ENCODE measurements at regions not wholly inside any gene's neighbourhood (a gene's known extent, or its start where the extent isn't known, plus 50 kb on each side); places are given as distances from the start of the nearest gene placed in this dataset.

DNA sequence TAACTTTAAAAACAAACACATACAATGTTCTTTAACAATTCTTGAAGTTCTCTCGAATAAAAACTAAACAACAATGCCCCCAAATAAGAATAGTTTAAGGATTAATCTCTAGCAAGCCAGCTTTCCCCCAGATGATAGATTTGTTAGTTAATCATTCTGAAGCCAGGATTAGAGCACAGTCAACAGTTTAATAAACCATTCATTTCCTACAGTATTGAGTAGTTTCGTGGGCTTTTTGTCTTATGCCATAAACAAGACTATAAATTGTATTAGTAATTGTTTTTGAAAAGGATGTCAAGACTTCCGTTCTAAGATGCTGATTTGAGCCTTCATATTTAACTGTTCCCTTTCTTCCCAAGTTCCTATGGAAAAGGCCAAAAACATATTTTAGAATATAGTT is 136.6 kb downstream of the PIK3R1 start:
- intact Hi-C loops (cut with micrococcal nuclease), result no loop called here
- no peak for DNase-seq
- no peak for ATAC-seq

DNA sequence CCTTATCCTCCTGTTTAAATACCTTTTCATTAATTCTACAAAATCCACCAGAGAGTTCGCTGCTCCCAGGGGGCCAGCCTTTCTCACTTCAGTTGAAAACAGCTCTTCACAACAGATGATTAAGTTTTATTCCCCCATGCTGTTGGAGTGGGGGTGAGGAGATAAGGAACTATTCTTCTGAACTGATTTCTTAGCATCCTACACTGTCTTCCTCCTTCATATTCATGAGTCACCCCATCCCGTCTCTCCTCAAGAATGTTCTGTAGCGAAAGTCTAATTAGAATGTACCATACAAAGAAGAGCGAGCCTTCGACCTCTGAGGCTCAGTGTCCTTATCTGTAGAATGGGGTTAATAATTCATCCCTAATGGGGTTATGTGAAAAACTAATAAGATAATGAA is 138.0 kb downstream of the PIK3R1 start:
- DNase-seq, result no peak
- intact Hi-C loops (cut with micrococcal nuclease), result no loop called here
- ATAC-seq, result no peak

GRCh38 chr5:68354315-68354714 is 138.8 kb downstream of the PIK3R1 start:
- intact Hi-C loops (cut with micrococcal nuclease), result no loop called here
- no peak for DNase-seq
- ATAC-seq, result no peak

GRCh38 chr5:68356216-68356615 is 140.7 kb downstream of the PIK3R1 start:
- DNase-seq (no peak), ATAC-seq (no peak)
- intact Hi-C loops (cut with micrococcal nuclease), result no loop called here

DNA sequence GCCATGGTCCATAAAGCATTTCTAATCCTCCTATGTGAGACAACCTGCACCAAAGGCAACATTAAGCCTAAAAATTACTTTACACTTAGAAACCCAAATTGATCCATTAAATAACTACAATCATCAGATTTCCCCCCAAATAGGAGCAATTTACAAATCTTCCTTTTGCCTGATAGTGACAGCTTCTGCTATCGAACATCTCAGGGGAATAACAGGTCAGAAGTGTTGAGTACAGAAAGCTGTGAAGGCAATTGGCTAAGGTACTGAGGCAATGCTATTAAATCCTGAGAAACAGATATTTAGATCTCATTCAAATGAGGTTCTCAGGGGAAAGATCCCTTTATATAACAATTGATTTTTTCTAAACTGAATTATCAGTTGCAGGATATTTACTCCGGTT is 141.1 kb downstream of the PIK3R1 start:
- ATAC-seq, result no peak
- DNase-seq, result no peak
- intact Hi-C loops (cut with micrococcal nuclease), result no loop called here

GRCh38 chr5:68359699-68360098 is 144.1 kb downstream of the PIK3R1 start:
- ATAC-seq, result no peak
- intact Hi-C loops (cut with micrococcal nuclease), result no loop called here

GRCh38 chr5:68362331-68362730 is 146.8 kb downstream of the PIK3R1 start:
- DNase-seq (no peak), ATAC-seq (no peak)
- intact Hi-C loops (cut with micrococcal nuclease), result no loop called here

More at GRCh38 chr5:68359699-68360098, 144.1 kb downstream of the PIK3R1 start:
- no peak for DNase-seq

DNA sequence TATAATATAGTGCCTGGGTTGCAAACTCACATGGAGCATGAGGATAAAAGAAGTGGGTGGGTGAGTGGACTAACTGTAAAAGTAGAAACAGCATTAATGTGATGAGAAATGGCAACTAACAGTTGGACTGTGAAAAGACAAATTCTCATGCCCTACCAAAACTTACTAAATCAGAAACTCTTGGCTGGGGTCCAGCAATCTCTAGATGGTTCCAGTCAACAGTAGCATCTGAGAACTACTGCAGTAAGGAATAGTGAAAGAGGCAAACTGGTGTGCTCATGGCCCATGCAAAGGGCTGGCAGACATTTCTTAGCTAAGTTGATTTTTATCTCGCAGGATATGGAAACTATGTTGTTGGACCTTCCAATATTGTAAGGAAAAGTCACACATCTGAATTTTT is 150.3 kb downstream of the PIK3R1 start:
- no peak for DNase-seq
- no peak for ATAC-seq
- intact Hi-C loops (cut with micrococcal nuclease), result no loop called here

- DNase-seq (no peak), ATAC-seq (no peak)
- intact Hi-C loops (cut with micrococcal nuclease), result no loop called here
Observed at GRCh38 chr5:68367287-68367686, 151.7 kb downstream of the PIK3R1 start.

GRCh38 chr5:68367717-68368116 is 152.2 kb downstream of the PIK3R1 start:
- intact Hi-C loops (cut with micrococcal nuclease), result no loop called here
- DNase-seq (no peak), ATAC-seq (no peak)

- DNase-seq (no peak), ATAC-seq (no peak)
- intact Hi-C loops (cut with micrococcal nuclease), result no loop called here
Observed at GRCh38 chr5:68368311-68369022, 152.9 kb downstream of the PIK3R1 start.

DNA sequence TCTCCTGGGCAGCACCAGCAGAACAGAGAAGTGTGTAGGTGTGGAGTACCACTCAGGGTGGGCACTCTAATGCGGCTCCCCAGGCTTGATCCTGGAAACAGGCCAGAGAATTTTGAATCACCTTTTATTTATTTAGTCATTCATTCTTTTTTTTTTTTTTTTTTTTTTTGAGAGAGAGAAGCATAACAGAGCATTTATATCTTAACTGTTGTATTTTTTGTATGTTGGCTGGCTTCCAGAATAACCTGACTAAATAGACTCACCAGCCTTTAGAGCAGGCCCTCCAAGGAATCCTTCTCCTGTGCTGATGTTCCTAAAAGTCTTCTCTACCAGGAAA is 153.4 kb downstream of the PIK3R1 start:
- DNase-seq, result no peak
- intact Hi-C loops (cut with micrococcal nuclease), result no loop called here
- ATAC-seq, result no peak

GRCh38 chr5:68369457-68370125 is 154.0 kb downstream of the PIK3R1 start:
- intact Hi-C loops (cut with micrococcal nuclease), result no loop called here
- ATAC-seq (no peak), DNase-seq (no peak)

- intact Hi-C loops (cut with micrococcal nuclease), result no loop called here
- DNase-seq (no peak), ATAC-seq (no peak)
Observed at GRCh38 chr5:68370196-68370595, 154.6 kb downstream of the PIK3R1 start.

DNA sequence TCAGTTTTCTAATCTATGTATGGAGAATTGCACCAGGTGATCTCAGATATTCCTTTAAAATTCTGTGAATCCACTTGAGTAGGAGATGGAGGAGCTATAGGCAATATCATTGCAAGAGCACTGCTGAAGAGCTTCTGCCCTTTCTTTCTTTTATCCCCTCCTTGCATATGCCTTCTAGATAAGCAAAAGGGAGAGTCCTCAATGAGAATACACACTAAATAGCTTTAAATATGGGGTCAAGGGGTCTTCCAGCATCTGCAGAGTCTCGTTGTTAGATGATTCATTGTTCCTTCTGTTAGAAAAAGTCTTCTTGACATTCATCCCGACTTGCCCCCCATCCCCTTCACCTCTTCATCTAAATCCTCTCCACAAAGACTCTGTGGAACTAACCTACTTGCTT is 156.1 kb downstream of the PIK3R1 start:
- no peak for ATAC-seq

GRCh38 chr5:68372161-68372560 is 156.6 kb downstream of the PIK3R1 start:
- intact Hi-C loops (cut with micrococcal nuclease), result no loop called here
- DNase-seq (no peak), ATAC-seq (no peak)

More for the DNA sequence above, 156.1 kb downstream of the PIK3R1 start:
- DNase-seq, result no peak
- intact Hi-C loops (cut with micrococcal nuclease), result no loop called here

DNA sequence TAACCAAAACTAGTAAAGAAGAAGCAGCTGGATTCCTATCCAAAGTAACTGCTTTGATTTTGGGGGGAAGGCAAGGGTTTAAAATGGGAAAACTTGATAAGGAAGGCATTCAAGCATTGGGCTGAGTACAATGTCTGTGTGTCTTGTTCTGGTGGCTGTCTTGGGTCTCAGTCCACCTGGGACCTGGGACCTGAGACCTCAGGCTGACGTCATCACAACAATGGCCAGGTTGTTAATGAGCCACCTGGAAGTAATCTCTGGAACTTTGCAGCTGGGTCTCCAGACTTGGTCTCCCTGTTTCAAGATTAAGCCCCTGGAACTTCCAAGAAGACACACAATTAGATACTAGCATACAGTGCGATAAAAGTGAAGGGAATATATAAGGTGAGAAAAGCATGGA is 157.5 kb downstream of the PIK3R1 start:
- intact Hi-C loops (cut with micrococcal nuclease), result no loop called here

GRCh38 chr5:68374796-68375518 is 159.4 kb downstream of the PIK3R1 start:
- ATAC-seq, result no peak
- intact Hi-C loops (cut with micrococcal nuclease), result no loop called here

More for the DNA sequence above, 157.5 kb downstream of the PIK3R1 start:
- DNase-seq (no peak), ATAC-seq (no peak)

GRCh38 chr5:68375540-68375939 is 160.0 kb downstream of the PIK3R1 start:
- DNase-seq (no peak), ATAC-seq (peak; percentile 84)
- intact Hi-C loops (cut with micrococcal nuclease), result no loop called here

More at GRCh38 chr5:68374796-68375518, 159.4 kb downstream of the PIK3R1 start:
- no peak for DNase-seq

GRCh38 chr5:68376935-68377334 is 161.4 kb downstream of the PIK3R1 start:
- no peak for DNase-seq
- intact Hi-C loops (cut with micrococcal nuclease), result no loop called here
- ATAC-seq, result no peak
